NCI-H1105 (cell line): ENCODE measurements at regions not wholly inside any gene's neighbourhood (a gene's known extent, or its start where the extent isn't known, plus 50 kb on each side); places are given as distances from the start of the nearest gene placed in this dataset.

Experiments
- DNase-seq: peaks from one replicate; lab custom pipeline; 2025; lab: John Stamatoyannopoulos, UW

GRCh38 chr15:96023081-96023480 lies 307.4 kb upstream of the NR2F2 start:
- DNase-seq: no peak

GRCh38 chr15:96027501-96027900 lies 303.0 kb upstream of the NR2F2 start:
- no peak for DNase-seq

- no peak for DNase-seq
Observed at GRCh38 chr15:96028620-96029019, 301.9 kb upstream of the NR2F2 start.

GRCh38 chr15:96029172-96029571 lies 301.3 kb upstream of the NR2F2 start:
- no peak for DNase-seq

- DNase-seq: no peak
Observed at GRCh38 chr15:96031426-96032110, 298.9 kb upstream of the NR2F2 start.

GRCh38 chr15:96035091-96035490 lies 295.4 kb upstream of the NR2F2 start:
- DNase-seq: no peak

- DNase-seq: no peak
Observed at GRCh38 chr15:96035635-96036034, 294.9 kb upstream of the NR2F2 start.

GRCh38 chr15:96037584-96037983 lies 292.9 kb upstream of the NR2F2 start:
- no peak for DNase-seq

- DNase-seq: no peak
Observed at GRCh38 chr15:96038131-96038530, 292.4 kb upstream of the NR2F2 start.

- no peak for DNase-seq
Observed at GRCh38 chr15:96038650-96039049, 291.9 kb upstream of the NR2F2 start.

- no peak for DNase-seq
Observed at GRCh38 chr15:96041982-96042733, 288.3 kb upstream of the NR2F2 start.

- no peak for DNase-seq
Observed at GRCh38 chr15:96042734-96043224, 287.7 kb upstream of the NR2F2 start.

- no peak for DNase-seq
Observed at GRCh38 chr15:96043591-96044171, 286.8 kb upstream of the NR2F2 start.

- no peak for DNase-seq
Observed at GRCh38 chr15:96046620-96047240, 283.8 kb upstream of the NR2F2 start.

GRCh38 chr15:96047255-96047931 lies 283.1 kb upstream of the NR2F2 start:
- no peak for DNase-seq

GRCh38 chr15:96049323-96049722 lies 281.2 kb upstream of the NR2F2 start:
- DNase-seq: no peak

GRCh38 chr15:96049766-96050165 lies 280.7 kb upstream of the NR2F2 start:
- DNase-seq: no peak

GRCh38 chr15:96051598-96051997 lies 278.9 kb upstream of the NR2F2 start:
- no peak for DNase-seq

GRCh38 chr15:96052154-96052553 lies 278.3 kb upstream of the NR2F2 start:
- DNase-seq: no peak

- DNase-seq: no peak
Observed at GRCh38 chr15:96052572-96053030, 277.9 kb upstream of the NR2F2 start.

GRCh38 chr15:96053031-96053780 lies 277.3 kb upstream of the NR2F2 start:
- peak; percentile 84 for DNase-seq
